ENCODE measurements at regions not wholly inside any gene's neighbourhood (a gene's known extent, or its start where the extent isn't known, plus 50 kb on each side); places are given as distances from the start of the nearest gene placed in this dataset.
"Not testable (repeated sequence)": the region's sequence is repeated elsewhere in the genome, so short reads cannot be mapped to it uniquely, and the experiment has no call there.

- no peak for DNase-seq (ENCODE audit: low spot score)
Observed at GRCh38 chr1:191016765-191017164, 539.1 kb upstream of the BRINP3 start.

- DNase-seq (ENCODE audit: low spot score): no peak
Observed at GRCh38 chr1:191022856-191023255, 545.2 kb upstream of the BRINP3 start.

GRCh38 chr1:191025896-191026642 lies 548.4 kb upstream of the BRINP3 start:
- DNase-seq (ENCODE audit: low spot score): no peak

- no peak for DNase-seq (ENCODE audit: low spot score)
Observed at GRCh38 chr1:191026828-191027227, 549.2 kb upstream of the BRINP3 start.

GRCh38 chr1:191034132-191034531 lies 556.5 kb upstream of the BRINP3 start:
- DNase-seq (ENCODE audit: low spot score): no peak

- DNase-seq (ENCODE audit: low spot score): no peak
Observed at GRCh38 chr1:191043066-191043465, 565.4 kb upstream of the BRINP3 start.

- no peak for DNase-seq (ENCODE audit: low spot score)
Observed at GRCh38 chr1:191049781-191050180, 572.1 kb upstream of the BRINP3 start.

- DNase-seq (ENCODE audit: low spot score): no peak
Observed at GRCh38 chr1:191052888-191053287, 575.2 kb upstream of the BRINP3 start.

- no peak for DNase-seq (ENCODE audit: low spot score)
Observed at GRCh38 chr1:191065346-191065745, 587.7 kb upstream of the BRINP3 start.

GRCh38 chr1:191065771-191066170 lies 588.1 kb upstream of the BRINP3 start:
- no peak for DNase-seq (ENCODE audit: low spot score)

GRCh38 chr1:191074881-191075280 lies 597.2 kb upstream of the BRINP3 start:
- no peak for DNase-seq (ENCODE audit: low spot score)

- not testable (repeated sequence) for DNase-seq (ENCODE audit: low spot score)
Observed at GRCh38 chr1:191083090-191083489, 605.4 kb upstream of the BRINP3 start.

GRCh38 chr1:191085121-191085520 lies 607.5 kb upstream of the BRINP3 start:
- no peak for DNase-seq (ENCODE audit: low spot score)

GRCh38 chr1:191086910-191087309 lies 609.2 kb upstream of the BRINP3 start:
- no peak for DNase-seq (ENCODE audit: low spot score)

GRCh38 chr1:191096405-191096804 lies 618.7 kb upstream of the BRINP3 start:
- DNase-seq (ENCODE audit: low spot score): no peak

GRCh38 chr1:191099696-191100095 lies 622.0 kb upstream of the BRINP3 start:
- no peak for DNase-seq (ENCODE audit: low spot score)

GRCh38 chr1:191101960-191102359 lies 624.3 kb upstream of the BRINP3 start:
- DNase-seq (ENCODE audit: low spot score): no peak

- no peak for DNase-seq (ENCODE audit: low spot score)
Observed at GRCh38 chr1:191125950-191126349, 648.3 kb upstream of the BRINP3 start.

- no peak for DNase-seq (ENCODE audit: low spot score)
Observed at GRCh38 chr1:191134796-191135195, 657.1 kb upstream of the BRINP3 start.

GRCh38 chr1:191140038-191140437 lies 662.4 kb upstream of the BRINP3 start:
- no peak for DNase-seq (ENCODE audit: low spot score)

- DNase-seq (ENCODE audit: low spot score): no peak
Observed at GRCh38 chr1:191142748-191143147, 665.1 kb upstream of the BRINP3 start.

GRCh38 chr1:191145834-191146233 lies 668.2 kb upstream of the BRINP3 start:
- no peak for DNase-seq (ENCODE audit: low spot score)

- no peak for DNase-seq (ENCODE audit: low spot score)
Observed at GRCh38 chr1:191151321-191151807, 673.7 kb upstream of the BRINP3 start.

GRCh38 chr1:191152776-191153175 lies 675.1 kb upstream of the BRINP3 start:
- DNase-seq (ENCODE audit: low spot score): no peak

Measured in GM03348 (cell line).